H1 (cell line): ENCODE measurements at regions not wholly inside any gene's neighbourhood (a gene's known extent, or its start where the extent isn't known, plus 50 kb on each side); places are given as distances from the start of the nearest gene placed in this dataset.

Experiments used
- ASH2L ChIP-seq: fragments of 200-600, 300-600 bp; sonication (generic); IDR thresholded peaks from one replicate; pipeline ENCODE4 v1.7.1; 2017; ENCODE audit warnings: low read length
- HDAC2 ChIP-seq, 2 experiments: fragments of 300-600 bp in 1 of 2; sonication (generic) in 1 of 2; IDR thresholded peaks; 2 replicates each; pipeline ENCODE4 v1.6.1; 2011 to 2012; ENCODE audit warnings: low read depth in 2 of 2, low read length in 2 of 2, mild to moderate bottlenecking in 2 of 2, moderate library complexity in 2 of 2, borderline replicate concordance in 1 of 2, inconsistent platforms in 1 of 2
- KDM1A ChIP-seq: fragments of 200-600, 300-600 bp; sonication (generic); IDR thresholded peaks from 2 replicates; pipeline ENCODE4 v1.7.1; 2016; ENCODE audit warnings: mild to moderate bottlenecking, low read length, borderline replicate concordance
- POU5F1 ChIP-seq: IDR thresholded peaks from 2 replicates; pipeline ENCODE4 v1.6.1; 2011; ENCODE audit warnings: low read depth, mild to moderate bottlenecking, low read length, moderate library complexity
- SIN3A ChIP-seq, 2 experiments: IDR thresholded peaks in 1 of 2; conservative IDR thresholded peaks in 1 of 2; 2 replicates each; pipeline ENCODE4 v1.6.1; 2011 to 2012; ENCODE audit warnings: low read length in 2 of 2, improper control_type of control experiment in 1 of 2, low read depth in 1 of 2, mild to moderate bottlenecking in 1 of 2
- SRF ChIP-seq: IDR thresholded peaks from 2 replicates; pipeline ENCODE4 v1.6.1; 2011; ENCODE audit warnings: mild to moderate bottlenecking, low read depth, low read length, moderate library complexity
- TCF12 ChIP-seq: IDR thresholded peaks from 2 replicates; pipeline ENCODE4 v1.6.1; 2011; ENCODE audit warnings: low read depth, mild to moderate bottlenecking, low read length
- TF ChIP-seq, protein P1 (sequence below): fragments of 300-600 bp; sonication (generic); IDR thresholded peaks from 2 replicates; pipeline ENCODE4 v1.7.1; 2012; ENCODE audit warnings: low read length, moderate library complexity, mild to moderate bottlenecking, inconsistent platforms; ENCODE audit not compliant: insufficient replicate concordance

DNA sequence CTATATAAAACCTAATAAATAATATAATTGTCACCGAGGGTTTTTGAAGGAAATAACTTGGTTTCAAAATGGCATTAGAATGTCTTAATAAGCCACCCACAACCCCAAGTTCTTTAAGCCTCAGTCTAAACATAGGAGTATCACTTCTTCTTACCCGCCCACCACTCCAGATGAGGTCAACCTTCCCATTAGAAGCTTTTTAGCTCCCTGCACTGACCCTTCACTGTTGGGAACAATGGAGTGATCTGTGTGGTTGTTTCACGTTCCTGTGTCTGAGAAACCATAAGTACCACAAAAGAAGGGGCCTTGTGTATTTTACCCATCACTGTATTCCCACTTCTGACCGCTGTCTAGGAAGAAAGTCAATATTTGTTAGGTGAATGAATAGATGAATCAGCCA lies 326.3 kb upstream of the ZNF521 start (continued):
- TF ChIP-seq, protein P1, sequence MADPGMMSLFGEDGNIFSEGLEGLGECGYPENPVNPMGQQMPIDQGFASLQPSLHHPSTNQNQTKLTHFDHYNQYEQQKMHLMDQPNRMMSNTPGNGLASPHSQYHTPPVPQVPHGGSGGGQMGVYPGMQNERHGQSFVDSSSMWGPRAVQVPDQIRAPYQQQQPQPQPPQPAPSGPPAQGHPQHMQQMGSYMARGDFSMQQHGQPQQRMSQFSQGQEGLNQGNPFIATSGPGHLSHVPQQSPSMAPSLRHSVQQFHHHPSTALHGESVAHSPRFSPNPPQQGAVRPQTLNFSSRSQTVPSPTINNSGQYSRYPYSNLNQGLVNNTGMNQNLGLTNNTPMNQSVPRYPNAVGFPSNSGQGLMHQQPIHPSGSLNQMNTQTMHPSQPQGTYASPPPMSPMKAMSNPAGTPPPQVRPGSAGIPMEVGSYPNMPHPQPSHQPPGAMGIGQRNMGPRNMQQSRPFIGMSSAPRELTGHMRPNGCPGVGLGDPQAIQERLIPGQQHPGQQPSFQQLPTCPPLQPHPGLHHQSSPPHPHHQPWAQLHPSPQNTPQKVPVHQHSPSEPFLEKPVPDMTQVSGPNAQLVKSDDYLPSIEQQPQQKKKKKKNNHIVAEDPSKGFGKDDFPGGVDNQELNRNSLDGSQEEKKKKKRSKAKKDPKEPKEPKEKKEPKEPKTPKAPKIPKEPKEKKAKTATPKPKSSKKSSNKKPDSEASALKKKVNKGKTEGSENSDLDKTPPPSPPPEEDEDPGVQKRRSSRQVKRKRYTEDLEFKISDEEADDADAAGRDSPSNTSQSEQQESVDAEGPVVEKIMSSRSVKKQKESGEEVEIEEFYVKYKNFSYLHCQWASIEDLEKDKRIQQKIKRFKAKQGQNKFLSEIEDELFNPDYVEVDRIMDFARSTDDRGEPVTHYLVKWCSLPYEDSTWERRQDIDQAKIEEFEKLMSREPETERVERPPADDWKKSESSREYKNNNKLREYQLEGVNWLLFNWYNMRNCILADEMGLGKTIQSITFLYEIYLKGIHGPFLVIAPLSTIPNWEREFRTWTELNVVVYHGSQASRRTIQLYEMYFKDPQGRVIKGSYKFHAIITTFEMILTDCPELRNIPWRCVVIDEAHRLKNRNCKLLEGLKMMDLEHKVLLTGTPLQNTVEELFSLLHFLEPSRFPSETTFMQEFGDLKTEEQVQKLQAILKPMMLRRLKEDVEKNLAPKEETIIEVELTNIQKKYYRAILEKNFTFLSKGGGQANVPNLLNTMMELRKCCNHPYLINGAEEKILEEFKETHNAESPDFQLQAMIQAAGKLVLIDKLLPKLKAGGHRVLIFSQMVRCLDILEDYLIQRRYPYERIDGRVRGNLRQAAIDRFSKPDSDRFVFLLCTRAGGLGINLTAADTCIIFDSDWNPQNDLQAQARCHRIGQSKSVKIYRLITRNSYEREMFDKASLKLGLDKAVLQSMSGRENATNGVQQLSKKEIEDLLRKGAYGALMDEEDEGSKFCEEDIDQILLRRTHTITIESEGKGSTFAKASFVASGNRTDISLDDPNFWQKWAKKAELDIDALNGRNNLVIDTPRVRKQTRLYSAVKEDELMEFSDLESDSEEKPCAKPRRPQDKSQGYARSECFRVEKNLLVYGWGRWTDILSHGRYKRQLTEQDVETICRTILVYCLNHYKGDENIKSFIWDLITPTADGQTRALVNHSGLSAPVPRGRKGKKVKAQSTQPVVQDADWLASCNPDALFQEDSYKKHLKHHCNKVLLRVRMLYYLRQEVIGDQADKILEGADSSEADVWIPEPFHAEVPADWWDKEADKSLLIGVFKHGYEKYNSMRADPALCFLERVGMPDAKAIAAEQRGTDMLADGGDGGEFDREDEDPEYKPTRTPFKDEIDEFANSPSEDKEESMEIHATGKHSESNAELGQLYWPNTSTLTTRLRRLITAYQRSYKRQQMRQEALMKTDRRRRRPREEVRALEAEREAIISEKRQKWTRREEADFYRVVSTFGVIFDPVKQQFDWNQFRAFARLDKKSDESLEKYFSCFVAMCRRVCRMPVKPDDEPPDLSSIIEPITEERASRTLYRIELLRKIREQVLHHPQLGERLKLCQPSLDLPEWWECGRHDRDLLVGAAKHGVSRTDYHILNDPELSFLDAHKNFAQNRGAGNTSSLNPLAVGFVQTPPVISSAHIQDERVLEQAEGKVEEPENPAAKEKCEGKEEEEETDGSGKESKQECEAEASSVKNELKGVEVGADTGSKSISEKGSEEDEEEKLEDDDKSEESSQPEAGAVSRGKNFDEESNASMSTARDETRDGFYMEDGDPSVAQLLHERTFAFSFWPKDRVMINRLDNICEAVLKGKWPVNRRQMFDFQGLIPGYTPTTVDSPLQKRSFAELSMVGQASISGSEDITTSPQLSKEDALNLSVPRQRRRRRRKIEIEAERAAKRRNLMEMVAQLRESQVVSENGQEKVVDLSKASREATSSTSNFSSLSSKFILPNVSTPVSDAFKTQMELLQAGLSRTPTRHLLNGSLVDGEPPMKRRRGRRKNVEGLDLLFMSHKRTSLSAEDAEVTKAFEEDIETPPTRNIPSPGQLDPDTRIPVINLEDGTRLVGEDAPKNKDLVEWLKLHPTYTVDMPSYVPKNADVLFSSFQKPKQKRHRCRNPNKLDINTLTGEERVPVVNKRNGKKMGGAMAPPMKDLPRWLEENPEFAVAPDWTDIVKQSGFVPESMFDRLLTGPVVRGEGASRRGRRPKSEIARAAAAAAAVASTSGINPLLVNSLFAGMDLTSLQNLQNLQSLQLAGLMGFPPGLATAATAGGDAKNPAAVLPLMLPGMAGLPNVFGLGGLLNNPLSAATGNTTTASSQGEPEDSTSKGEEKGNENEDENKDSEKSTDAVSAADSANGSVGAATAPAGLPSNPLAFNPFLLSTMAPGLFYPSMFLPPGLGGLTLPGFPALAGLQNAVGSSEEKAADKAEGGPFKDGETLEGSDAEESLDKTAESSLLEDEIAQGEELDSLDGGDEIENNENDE, result no peak
- TF ChIP-seq TCF12 (no peak), KDM1A (no peak), ASH2L (no peak), SIN3A (conservative IDR thresholded peaks at IDR 0.05 in 1 of 2, IDR thresholded peaks at IDR 0.05 in 1 of 2; ENCODE audit: low read depth in 1 of 2, low read length in 2 of 2) (no peak), HDAC2 (IDR thresholded peaks at IDR 0.05; ENCODE audit: borderline replicate concordance in 1 of 2, low read depth in 2 of 2, low read length in 2 of 2) (no peak), SRF (no peak), POU5F1 (no peak)
- TF ChIP-seq, all 59 proteins: peak for 0
